ENCODE measurements at regions not wholly inside any gene's neighbourhood (a gene's known extent, or its start where the extent isn't known, plus 50 kb on each side); places are given as distances from the start of the nearest gene placed in this dataset.
"Not testable (repeated sequence)": the region's sequence is repeated elsewhere in the genome, so short reads cannot be mapped to it uniquely, and the experiment has no call there.

DNA sequence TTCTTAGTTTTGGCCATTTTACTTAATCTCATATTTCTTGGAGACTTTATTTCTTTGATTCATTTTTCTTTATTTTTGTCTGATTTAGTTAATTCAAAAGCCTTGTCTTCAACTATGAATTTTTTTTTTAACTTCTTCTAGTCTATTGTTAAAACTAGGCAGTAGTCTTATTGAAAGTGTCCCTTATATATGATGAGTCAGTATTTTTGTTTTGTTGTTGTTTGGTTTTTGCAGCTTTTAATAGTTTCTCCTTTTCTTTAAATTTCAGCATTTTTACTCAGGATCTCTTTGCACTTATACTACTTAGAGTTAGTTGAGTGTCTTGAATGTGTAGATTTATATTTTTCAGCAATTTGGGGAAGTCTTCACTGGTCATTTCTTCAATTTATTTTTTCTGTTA lies 758.5 kb upstream of the CDH8 start:
- no peaks in the 10 kb centered on the region for H3K9me3 ChIP-seq (ENCODE audit: control insufficient read depth in 1 of 2, low read length in 2 of 2)
- no peak overlapping the region for H3K4me3 ChIP-seq (ENCODE audit: low read length in 2 of 2)
- no peaks in the 10 kb centered on the region for H3K4me1 Mint-ChIP-seq
- no peaks in the 10 kb centered on the region for H3K36me3 ChIP-seq (ENCODE audit: insufficient read depth, low read length)
- no peaks in the 10 kb centered on the region for H3K36me3 Mint-ChIP-seq
- peaks cover 8 to 63% (median 50%) of the 10 kb centered on the region in 8 donors for H3K9me3 Mint-ChIP-seq
- no peak overlapping the region for H3K27ac Mint-ChIP-seq
- H3K27me3 ChIP-seq (ENCODE audit: insufficient read depth, low read length) = no peaks in the 10 kb centered on the region
- CTCF ChIA-PET (ENCODE audit: partially characterized antibody) = no interaction called here
- no peak for DNase-seq
- H3K27me3 Mint-ChIP-seq = no peaks in the 10 kb centered on the region
- POLR2A ChIA-PET (ENCODE audit: partially characterized antibody) = no interaction called here
- no peak overlapping the region for H3K27ac ChIP-seq (ENCODE audit: low read depth, low read length)
- intact Hi-C loops (cut with micrococcal nuclease) = no loop called here
- no peaks in the 10 kb centered on the region for H3K4me1 ChIP-seq (ENCODE audit: insufficient read depth, low read length)
- H3K4me3 Mint-ChIP-seq = no peak overlapping the region

DNA sequence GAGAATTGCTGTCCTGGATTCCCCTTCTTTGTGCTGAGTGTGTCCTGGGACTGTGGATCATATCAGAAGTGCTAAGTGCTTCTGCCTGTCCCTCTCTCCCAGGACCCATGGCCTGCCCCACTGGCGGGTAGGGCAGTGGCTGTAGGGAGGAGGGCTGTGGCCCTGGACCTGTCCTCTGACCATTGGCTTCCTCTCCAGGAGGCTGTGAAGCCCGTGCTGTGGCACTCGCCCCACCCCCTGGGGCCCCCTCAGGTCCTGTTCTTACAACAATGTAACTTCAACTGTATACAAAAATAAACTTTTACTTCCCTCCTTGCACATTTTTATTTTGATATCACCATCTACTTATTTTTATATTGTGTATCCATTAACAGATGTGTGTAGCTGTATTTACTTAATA lies 743.8 kb upstream of the CDH8 start:
- H3K4me3 Mint-ChIP-seq; DNase-seq; H3K9me3 ChIP-seq (ENCODE audit: control insufficient read depth in 1 of 2, low read length in 2 of 2); POLR2A ChIA-PET (ENCODE audit: partially characterized antibody); H3K27me3 Mint-ChIP-seq; H3K27ac Mint-ChIP-seq; H3K4me1 Mint-ChIP-seq; CTCF ChIA-PET (ENCODE audit: partially characterized antibody); H3K4me3 ChIP-seq (ENCODE audit: low read length in 2 of 2); H3K36me3 ChIP-seq (ENCODE audit: insufficient read depth, low read length); H3K36me3 Mint-ChIP-seq; H3K27me3 ChIP-seq (ENCODE audit: insufficient read depth, low read length); H3K4me1 ChIP-seq (ENCODE audit: insufficient read depth, low read length); intact Hi-C loops (cut with micrococcal nuclease); H3K27ac ChIP-seq (ENCODE audit: low read depth, low read length): not testable (repeated sequence)
- H3K9me3 Mint-ChIP-seq = peaks cover 2 to 42% (median 11%) of the 10 kb centered on the region in 8 donors

DNA sequence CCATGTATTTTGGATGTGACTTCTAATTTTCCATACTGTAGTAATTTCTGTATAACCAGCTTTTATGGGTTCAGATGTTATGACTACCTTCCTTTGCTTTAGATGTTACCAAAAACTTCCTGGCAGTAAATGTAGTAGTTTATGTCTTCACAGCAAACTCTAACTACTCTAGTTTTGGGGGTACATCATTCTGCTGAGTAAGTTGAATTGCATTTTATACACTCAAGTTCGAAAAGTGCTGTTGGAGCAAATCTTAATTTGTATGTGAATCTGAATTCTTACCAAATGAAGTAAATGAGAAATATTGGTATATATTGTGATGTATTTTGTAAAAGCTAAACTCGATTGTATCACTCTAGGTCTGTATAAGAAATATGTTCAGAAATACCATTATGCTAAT lies 728.3 kb upstream of the CDH8 start:
- peaks cover 6 to 55% (median 19%) of the 10 kb centered on the region in 8 donors for H3K9me3 Mint-ChIP-seq
- POLR2A ChIA-PET (ENCODE audit: partially characterized antibody) = no interaction called here
- no peaks in the 10 kb centered on the region for H3K4me1 ChIP-seq (ENCODE audit: insufficient read depth, low read length)
- H3K27ac Mint-ChIP-seq = no peak overlapping the region
- no peaks in the 10 kb centered on the region for H3K36me3 Mint-ChIP-seq
- H3K4me1 Mint-ChIP-seq = no peaks in the 10 kb centered on the region
- H3K27ac ChIP-seq (ENCODE audit: low read depth, low read length) = no peak overlapping the region
- intact Hi-C loops (cut with micrococcal nuclease) = no loop called here
- H3K9me3 ChIP-seq (ENCODE audit: control insufficient read depth in 1 of 2, low read length in 2 of 2) = no peaks in the 10 kb centered on the region
- H3K27me3 ChIP-seq (ENCODE audit: insufficient read depth, low read length) = no peaks in the 10 kb centered on the region
- no peaks in the 10 kb centered on the region for H3K36me3 ChIP-seq (ENCODE audit: insufficient read depth, low read length)
- CTCF ChIA-PET (ENCODE audit: partially characterized antibody) = no interaction called here
- no peaks in the 10 kb centered on the region for H3K27me3 Mint-ChIP-seq
- no peak overlapping the region for H3K4me3 Mint-ChIP-seq
- DNase-seq = no peak
- H3K4me3 ChIP-seq (ENCODE audit: low read length in 2 of 2) = no peak overlapping the region

DNA sequence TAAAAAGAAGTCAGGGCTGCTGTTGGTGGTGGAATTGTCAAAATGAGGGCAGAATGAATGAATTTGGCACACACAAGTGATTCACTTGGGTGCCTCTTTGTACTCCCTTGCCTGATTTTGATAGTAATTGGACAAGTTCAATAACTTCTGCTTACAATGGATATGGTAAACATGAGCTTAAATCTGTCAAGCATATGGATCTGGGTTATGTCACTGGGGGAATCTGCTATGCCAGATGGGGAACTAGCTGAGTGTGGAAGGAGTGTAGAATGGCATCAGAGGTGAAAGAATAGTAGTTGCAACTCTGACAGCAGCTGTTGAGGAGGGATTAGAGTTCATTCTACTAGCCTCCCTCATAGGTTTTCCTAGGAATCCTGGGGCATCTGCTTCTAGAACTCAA lies 724.2 kb upstream of the CDH8 start:
- Histone ChIP-seq H3K4me3 (ENCODE audit: low read length in 2 of 2) (no peak overlapping the region), H3K36me3 (ENCODE audit: insufficient read depth, low read length) (no peaks in the 10 kb centered on the region), H3K4me1 (ENCODE audit: insufficient read depth, low read length) (no peaks in the 10 kb centered on the region), H3K27ac (ENCODE audit: low read depth, low read length) (no peak overlapping the region), H3K9me3 (ENCODE audit: control insufficient read depth in 1 of 2, low read length in 2 of 2) (no peaks in the 10 kb centered on the region), H3K27me3 (ENCODE audit: insufficient read depth, low read length) (no peaks in the 10 kb centered on the region)
- Mint-ChIP-seq H3K4me3 (no peak overlapping the region), H3K27me3 (no peaks in the 10 kb centered on the region), H3K9me3 (peaks cover 6 to 47% (median 24%) of the 10 kb centered on the region in 8 donors), H3K36me3 (no peaks in the 10 kb centered on the region), H3K4me1 (no peaks in the 10 kb centered on the region), H3K27ac (no peak overlapping the region)
- no peak for DNase-seq
- CTCF ChIA-PET (ENCODE audit: partially characterized antibody) = no interaction called here
- intact Hi-C loops (cut with micrococcal nuclease) = no loop called here
- POLR2A ChIA-PET (ENCODE audit: partially characterized antibody) = no interaction called here

DNA sequence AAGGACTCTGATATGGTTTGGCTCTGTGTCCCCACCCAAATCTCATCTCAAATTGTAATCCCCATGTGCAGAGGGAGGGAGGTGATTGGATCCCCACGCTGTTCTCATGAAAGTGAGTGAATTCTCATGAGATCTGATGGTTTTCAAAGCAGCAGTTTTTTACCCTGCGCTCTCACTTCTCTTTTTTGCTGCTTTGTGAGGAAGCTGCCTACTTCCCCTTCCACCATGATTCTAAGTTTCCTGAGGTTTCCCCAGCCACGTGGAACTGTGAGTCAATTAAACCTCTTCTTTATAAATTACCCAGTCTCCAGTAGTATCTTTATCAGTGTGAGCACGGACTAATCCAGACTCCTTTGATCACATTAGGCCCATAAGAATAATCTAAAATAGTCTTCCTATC lies 719.7 kb upstream of the CDH8 start:
- Histone ChIP-seq H3K36me3 (ENCODE audit: insufficient read depth, low read length) (no peaks in the 10 kb centered on the region), H3K27ac (ENCODE audit: low read depth, low read length) (no peak overlapping the region), H3K4me1 (ENCODE audit: insufficient read depth, low read length) (no peaks in the 10 kb centered on the region), H3K4me3 (ENCODE audit: low read length in 2 of 2) (no peak overlapping the region), H3K9me3 (ENCODE audit: control insufficient read depth in 1 of 2, low read length in 2 of 2) (no peaks in the 10 kb centered on the region), H3K27me3 (ENCODE audit: insufficient read depth, low read length) (no peaks in the 10 kb centered on the region)
- no peak overlapping the region for H3K27ac Mint-ChIP-seq
- H3K4me1 Mint-ChIP-seq = no peaks in the 10 kb centered on the region
- H3K9me3 Mint-ChIP-seq = peaks cover 3 to 50% (median 28%) of the 10 kb centered on the region in 8 donors
- no peak for DNase-seq
- H3K27me3 Mint-ChIP-seq = no peaks in the 10 kb centered on the region
- ChIA-PET POLR2A (ENCODE audit: partially characterized antibody) (no interaction called here), CTCF (ENCODE audit: partially characterized antibody) (no interaction called here)
- intact Hi-C loops (cut with micrococcal nuclease) = no loop called here
- no peaks in the 10 kb centered on the region for H3K36me3 Mint-ChIP-seq
- H3K4me3 Mint-ChIP-seq = no peak overlapping the region

DNA sequence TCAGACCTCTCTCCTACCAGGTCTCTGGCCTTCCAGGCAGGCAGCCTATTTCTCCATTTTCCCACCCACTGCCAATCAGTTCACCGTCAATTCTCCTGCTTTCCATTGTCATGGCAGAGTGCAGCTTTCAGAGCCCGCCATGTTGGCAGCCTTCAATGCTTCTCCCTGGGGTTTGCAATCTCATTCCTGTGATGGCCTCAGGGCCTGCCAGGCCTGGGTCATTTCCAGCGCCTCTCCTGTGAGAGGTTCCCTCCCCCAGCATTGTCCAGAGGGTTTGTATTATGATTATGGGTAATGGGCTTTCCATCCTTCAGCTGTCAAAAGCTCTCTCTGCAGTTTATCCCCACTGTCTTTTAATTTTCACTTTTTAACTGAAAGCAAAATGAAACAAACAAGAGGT lies 716.6 kb upstream of the CDH8 start:
- Mint-ChIP-seq H3K4me3 (no peak overlapping the region), H3K9me3 (peaks cover 0 to 45% (median 23%) of the 10 kb centered on the region in 8 donors), H3K27me3 (no peaks in the 10 kb centered on the region), H3K4me1 (no peaks in the 10 kb centered on the region), H3K36me3 (no peaks in the 10 kb centered on the region), H3K27ac (no peak overlapping the region)
- Histone ChIP-seq H3K9me3 (ENCODE audit: control insufficient read depth in 1 of 2, low read length in 2 of 2) (no peaks in the 10 kb centered on the region), H3K27ac (ENCODE audit: low read depth, low read length) (no peak overlapping the region), H3K4me1 (ENCODE audit: insufficient read depth, low read length) (no peaks in the 10 kb centered on the region), H3K4me3 (ENCODE audit: low read length in 2 of 2) (no peak overlapping the region), H3K36me3 (ENCODE audit: insufficient read depth, low read length) (no peaks in the 10 kb centered on the region), H3K27me3 (ENCODE audit: insufficient read depth, low read length) (no peaks in the 10 kb centered on the region)
- ChIA-PET CTCF (ENCODE audit: partially characterized antibody) (interaction anchor here (1.0 kb wide), 1 partner anchor 13 kb away, joined by 3 read pairs; no protein-coding TSS in a partner anchor), POLR2A (ENCODE audit: partially characterized antibody) (no interaction called here)
- no peak for DNase-seq
- intact Hi-C loops (cut with micrococcal nuclease) = no loop called here

DNA sequence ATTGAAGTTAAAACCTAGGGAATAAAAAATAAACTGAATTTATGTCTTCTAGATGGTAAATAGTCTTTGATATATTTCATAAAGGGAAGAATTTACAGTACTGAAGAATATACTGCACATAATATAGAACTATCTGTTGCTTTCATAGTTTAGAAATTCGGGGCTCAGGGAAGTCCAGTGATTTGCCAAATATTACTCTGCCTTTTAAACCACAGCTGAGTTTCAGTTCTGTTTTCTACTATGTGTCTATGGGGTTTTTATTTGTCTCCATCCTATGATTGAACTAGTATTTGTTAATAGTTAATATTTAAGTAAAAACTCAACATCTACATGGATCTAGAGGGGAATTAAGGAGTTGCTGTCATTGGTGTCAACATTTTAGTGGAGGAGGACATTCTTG lies 715.0 kb upstream of the CDH8 start:
- intact Hi-C loops (cut with micrococcal nuclease) = no loop called here
- Histone ChIP-seq H3K27ac (ENCODE audit: low read depth, low read length) (no peak overlapping the region), H3K9me3 (ENCODE audit: control insufficient read depth in 1 of 2, low read length in 2 of 2) (no peaks in the 10 kb centered on the region), H3K4me3 (ENCODE audit: low read length in 2 of 2) (no peak overlapping the region), H3K36me3 (ENCODE audit: insufficient read depth, low read length) (no peaks in the 10 kb centered on the region), H3K4me1 (ENCODE audit: insufficient read depth, low read length) (no peaks in the 10 kb centered on the region), H3K27me3 (ENCODE audit: insufficient read depth, low read length) (no peaks in the 10 kb centered on the region)
- H3K36me3 Mint-ChIP-seq = no peaks in the 10 kb centered on the region
- ChIA-PET POLR2A (ENCODE audit: partially characterized antibody) (no interaction called here), CTCF (ENCODE audit: partially characterized antibody) (no interaction called here)
- no peak for DNase-seq
- H3K9me3 Mint-ChIP-seq = peaks cover 0 to 43% (median 24%) of the 10 kb centered on the region in 8 donors
- H3K27ac Mint-ChIP-seq = no peak overlapping the region
- no peaks in the 10 kb centered on the region for H3K27me3 Mint-ChIP-seq
- no peaks in the 10 kb centered on the region for H3K4me1 Mint-ChIP-seq
- H3K4me3 Mint-ChIP-seq = no peak overlapping the region

DNA sequence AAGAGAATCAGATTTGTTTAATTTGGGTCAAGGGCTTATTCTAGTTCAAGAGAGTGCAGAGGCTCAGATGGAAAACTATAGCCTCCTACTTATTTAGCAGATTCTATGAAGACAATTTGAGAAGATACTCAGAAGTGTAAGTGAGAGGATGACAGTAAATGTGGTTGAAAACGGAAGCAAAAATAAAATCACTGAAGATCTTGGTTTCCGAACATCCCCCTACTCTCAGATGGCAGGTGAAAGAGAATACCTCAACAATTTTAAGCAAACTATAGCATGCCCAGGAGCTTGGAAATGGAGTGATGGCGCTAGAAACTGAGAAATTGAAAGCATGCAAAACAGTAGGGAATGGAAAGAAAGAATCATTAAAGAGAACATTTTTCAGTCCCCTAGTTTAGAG lies 705.5 kb upstream of the CDH8 start:
- H3K27me3 Mint-ChIP-seq = no peaks in the 10 kb centered on the region
- H3K4me3 Mint-ChIP-seq = no peak overlapping the region
- Histone ChIP-seq H3K4me1 (ENCODE audit: insufficient read depth, low read length) (no peaks in the 10 kb centered on the region), H3K36me3 (ENCODE audit: insufficient read depth, low read length) (no peaks in the 10 kb centered on the region), H3K27me3 (ENCODE audit: insufficient read depth, low read length) (no peaks in the 10 kb centered on the region), H3K4me3 (ENCODE audit: low read length in 2 of 2) (no peak overlapping the region), H3K9me3 (ENCODE audit: control insufficient read depth in 1 of 2, low read length in 2 of 2) (no peaks in the 10 kb centered on the region), H3K27ac (ENCODE audit: low read depth, low read length) (no peak overlapping the region)
- no peaks in the 10 kb centered on the region for H3K36me3 Mint-ChIP-seq
- intact Hi-C loops (cut with micrococcal nuclease) = no loop called here
- H3K9me3 Mint-ChIP-seq = peaks cover 6 to 51% (median 32%) of the 10 kb centered on the region in 8 donors
- POLR2A ChIA-PET (ENCODE audit: partially characterized antibody) = no interaction called here
- CTCF ChIA-PET (ENCODE audit: partially characterized antibody) = no interaction called here
- peaks cover 0 to 3% (median under 1%) of the 10 kb centered on the region in 4 donors for H3K4me1 Mint-ChIP-seq
- no peak for DNase-seq
- no peak overlapping the region for H3K27ac Mint-ChIP-seq
